GM12865 (cell line): ENCODE measurements at regions not wholly inside any gene's neighbourhood (a gene's known extent, or its start where the extent isn't known, plus 50 kb on each side); places are given as distances from the start of the nearest gene placed in this dataset.

Experiments
- DNase-seq: peaks from one replicate; pipeline ENCODE4 v3.0.0; 2010; ENCODE audit warnings: low read depth
- H3K4me3 ChIP-seq: 2 replicates; pipeline ENCODE4 v1.5.1; 2011; ENCODE audit warnings: mild to moderate bottlenecking, low read depth, low read length, control low read depth
- CTCF ChIP-seq: IDR thresholded peaks from 2 replicates; pipeline ENCODE4 v1.5.1; 2011; ENCODE audit warnings: low read length, control low read depth, low read depth, inconsistent platforms; ENCODE audit not compliant: insufficient read depth; ENCODE audit errors: missing control alignments

GRCh38 chr7:41762641-41763040 lies 59.8 kb upstream of the INHBA start:
- no peak overlapping the region for H3K4me3 ChIP-seq
- DNase-seq, result no peak
- TF ChIP-seq CTCF, result no peak

- no peak for DNase-seq
- TF ChIP-seq CTCF, result no peak
- no peak overlapping the region for H3K4me3 ChIP-seq
Observed at GRCh38 chr7:41760293-41760692, 57.4 kb upstream of the INHBA start.

- no peak overlapping the region for H3K4me3 ChIP-seq
- DNase-seq, result no peak
- TF ChIP-seq CTCF, result no peak
Observed at GRCh38 chr7:41758321-41758720, 55.4 kb upstream of the INHBA start.

GRCh38 chr7:41756650-41757182 lies 53.8 kb upstream of the INHBA start:
- no peak for DNase-seq
- H3K4me3 ChIP-seq, result no peak overlapping the region
- no peak for TF ChIP-seq CTCF

GRCh38 chr7:41755096-41755495 lies 52.2 kb upstream of the INHBA start:
- DNase-seq, result no peak
- TF ChIP-seq CTCF, result no peak
- no peak overlapping the region for H3K4me3 ChIP-seq

- no peak for TF ChIP-seq CTCF
Observed at GRCh38 chr7:41754046-41754445, 51.2 kb upstream of the INHBA start.

More at GRCh38 chr7:41754046-41754445, 51.2 kb upstream of the INHBA start:
- no peak for DNase-seq
- no peak overlapping the region for H3K4me3 ChIP-seq
